ENCODE measurements at regions not wholly inside any gene's neighbourhood (a gene's known extent, or its start where the extent isn't known, plus 50 kb on each side); places are given as distances from the start of the nearest gene placed in this dataset.
"Not testable (repeated sequence)": the region's sequence is repeated elsewhere in the genome, so short reads cannot be mapped to it uniquely, and the experiment has no call there.

DNA sequence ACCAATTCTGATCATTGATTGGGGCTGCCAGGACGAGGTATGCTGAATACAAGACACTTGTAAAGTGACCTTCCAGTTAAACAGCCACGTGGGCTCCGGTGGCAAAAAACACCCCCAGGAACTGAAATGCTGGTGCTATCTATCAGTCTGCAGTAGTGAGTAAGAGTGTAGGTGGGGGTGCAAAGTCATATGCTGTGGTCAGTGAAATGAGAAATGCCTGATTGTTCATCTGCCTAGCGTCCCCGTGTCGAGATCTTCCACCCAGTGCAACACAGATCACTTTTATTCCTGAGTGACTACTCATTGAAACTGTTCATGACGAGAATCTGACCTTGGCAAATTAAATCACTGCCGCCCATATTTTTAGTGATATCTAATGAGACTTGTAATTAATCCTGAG lies 806.5 kb upstream of the GOT2 start:
- CTCF ChIA-PET: no interaction called here
- POLR2A ChIA-PET: no interaction called here

DNA sequence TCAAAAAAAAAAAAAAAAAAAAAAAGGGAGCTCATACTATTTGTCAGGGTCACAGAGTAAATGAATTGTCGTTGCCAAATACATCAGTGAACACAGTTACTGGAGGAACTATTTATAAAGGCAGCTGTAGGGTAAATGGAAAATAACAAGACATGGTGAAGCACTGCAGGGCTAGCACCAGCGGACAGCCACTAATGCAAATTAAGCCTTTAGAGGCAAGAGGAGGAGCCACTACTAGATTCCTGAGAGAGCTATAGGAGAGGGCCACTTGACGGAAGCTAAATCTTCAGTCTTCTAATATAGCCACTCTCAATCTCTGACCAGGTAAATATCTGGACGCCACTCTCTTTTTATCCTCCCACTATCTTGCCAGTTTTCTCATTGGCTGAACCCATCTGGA lies 801.2 kb upstream of the GOT2 start:
- ChIA-PET POLR2A (no interaction called here), CTCF (no interaction called here)

DNA sequence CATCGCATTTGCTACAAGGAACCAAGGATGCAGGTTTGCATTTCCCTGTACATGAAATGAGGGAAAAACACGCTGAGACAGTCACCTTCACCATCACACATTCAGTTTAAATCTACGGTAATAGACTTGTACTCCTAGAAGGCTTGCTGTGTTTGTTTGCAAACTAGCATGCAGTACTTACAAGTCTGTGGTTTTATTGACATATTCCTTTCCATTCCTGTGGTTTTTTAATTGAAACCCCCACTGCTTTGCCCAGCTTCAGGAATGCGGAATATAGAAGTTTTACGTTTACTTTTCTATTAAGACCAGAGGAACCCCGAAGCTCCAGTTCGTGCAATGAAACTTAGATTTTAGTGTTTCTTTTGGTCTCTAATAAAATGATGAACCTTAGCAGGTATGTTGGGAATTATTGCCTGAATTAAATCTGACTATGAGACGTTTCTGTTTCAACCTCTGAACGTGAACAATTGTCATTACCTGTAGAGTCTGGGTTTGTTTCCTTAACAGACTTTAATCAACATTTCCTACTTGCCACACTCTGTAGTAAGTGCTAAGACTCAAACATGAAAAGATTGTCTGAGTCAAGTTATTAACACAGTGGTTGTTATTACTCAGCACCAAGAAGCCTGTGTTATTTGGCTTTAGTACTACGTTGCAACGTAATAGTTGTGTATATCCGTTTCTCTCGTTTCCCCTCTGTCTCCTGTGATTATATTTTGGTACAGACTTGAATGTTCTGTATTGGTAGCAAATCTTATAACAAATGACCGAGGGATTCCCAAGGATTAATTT lies 793.3 kb upstream of the GOT2 start:
- ChIA-PET POLR2A (no interaction called here), CTCF (no interaction called here)

DNA sequence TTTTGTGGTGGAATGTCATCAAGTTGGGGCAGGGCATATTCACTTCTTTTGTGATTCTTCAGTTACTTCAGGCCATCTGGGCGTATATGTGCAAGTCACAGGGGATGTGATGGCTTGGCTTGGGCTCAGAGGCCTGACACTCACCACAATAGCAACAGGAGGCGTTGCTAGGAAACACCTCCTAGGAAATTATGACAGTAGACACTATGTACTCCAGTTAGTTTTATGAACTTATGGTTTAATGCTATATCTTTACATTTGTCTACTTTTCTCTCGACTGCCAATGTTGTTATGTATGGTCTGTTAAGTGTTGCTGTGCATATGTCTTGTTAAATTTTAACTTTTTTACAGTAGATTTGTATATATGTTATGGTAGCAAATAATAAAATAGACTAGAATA lies 788.7 kb upstream of the GOT2 start:
- ChIA-PET CTCF (no interaction called here), POLR2A (no interaction called here)

DNA sequence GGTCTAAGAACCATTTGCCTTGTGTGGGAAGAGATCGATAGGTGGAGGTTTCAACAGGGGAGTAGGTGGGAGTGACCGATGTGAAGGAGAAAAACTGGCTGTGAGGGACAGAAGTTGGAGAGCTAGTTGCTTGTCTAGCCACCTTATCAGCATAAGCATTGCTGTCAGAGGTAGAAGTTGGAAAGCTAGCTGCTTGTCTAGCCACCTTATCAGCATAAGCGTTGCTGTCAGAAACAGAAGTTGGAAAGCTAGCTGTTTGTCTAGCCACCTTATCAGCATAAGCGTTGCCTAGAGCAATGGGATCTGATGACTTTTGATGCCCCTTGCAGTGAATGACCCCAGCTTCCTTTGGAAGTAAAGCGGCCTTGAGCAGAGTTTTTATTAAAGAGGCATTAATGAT lies 784.6 kb upstream of the GOT2 start:
- POLR2A ChIA-PET, CTCF ChIA-PET: not testable (repeated sequence)

DNA sequence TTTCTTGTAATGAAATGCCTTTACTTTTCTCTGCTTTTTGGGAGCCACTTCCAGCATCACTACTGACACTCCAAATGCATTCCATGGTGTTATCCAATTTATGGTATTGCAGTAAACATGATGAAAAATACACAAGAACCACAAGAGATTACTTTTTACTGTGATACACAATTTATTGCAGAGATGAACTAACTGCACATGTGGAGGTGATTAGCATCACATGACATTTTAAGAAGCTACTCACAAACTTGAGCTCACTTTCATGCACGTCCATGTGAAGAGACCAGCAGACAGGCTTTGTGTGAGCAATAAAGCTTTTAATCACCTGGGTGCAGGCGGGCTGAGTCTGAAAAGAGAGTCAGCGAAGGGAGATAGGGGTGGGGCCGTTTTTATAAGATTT lies 780.5 kb upstream of the GOT2 start:
- ChIA-PET POLR2A (no interaction called here), CTCF (no interaction called here)

DNA sequence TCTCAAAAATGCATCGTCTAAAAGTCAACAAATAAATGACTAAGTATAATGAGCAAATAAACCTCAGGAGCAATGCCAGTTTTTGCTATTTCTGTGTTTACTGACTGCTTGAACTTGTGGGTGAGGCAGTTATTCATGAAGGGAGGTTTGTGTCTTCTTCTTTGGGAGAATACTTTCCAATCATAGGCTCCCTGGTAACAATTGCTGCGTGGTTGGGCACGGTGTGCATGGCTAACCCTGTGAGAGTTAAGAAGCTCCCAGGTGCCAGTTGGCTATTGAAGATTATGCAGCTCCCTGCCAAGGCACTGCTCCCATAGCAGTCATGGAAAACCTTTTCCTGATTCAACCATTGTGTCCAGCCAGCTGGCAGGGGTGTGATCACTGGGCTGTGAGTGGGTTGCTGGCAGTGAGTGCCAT lies 775.9 kb upstream of the GOT2 start:
- POLR2A ChIA-PET: no interaction called here
- CTCF ChIA-PET: no interaction called here

DNA sequence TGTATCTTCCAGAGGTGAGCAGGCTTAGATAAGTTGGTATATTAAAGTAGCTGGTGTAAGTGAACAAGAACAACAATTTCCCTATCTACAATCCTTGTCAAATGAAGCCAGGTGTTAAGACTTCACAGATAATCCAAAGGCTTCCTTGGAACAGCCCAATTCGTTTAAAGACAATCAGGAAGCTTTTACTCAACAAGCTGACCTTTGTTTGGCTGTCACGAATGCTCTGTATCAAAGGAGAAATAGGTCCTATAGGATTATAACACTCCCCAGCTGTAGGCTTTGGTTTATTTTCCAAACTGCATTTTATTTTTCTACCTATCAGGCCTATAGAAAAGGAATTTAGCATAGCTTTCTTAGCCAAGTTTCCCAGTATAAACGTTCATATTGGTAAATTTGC lies 766.5 kb upstream of the GOT2 start:
- POLR2A ChIA-PET: no interaction called here
- CTCF ChIA-PET: no interaction called here

DNA sequence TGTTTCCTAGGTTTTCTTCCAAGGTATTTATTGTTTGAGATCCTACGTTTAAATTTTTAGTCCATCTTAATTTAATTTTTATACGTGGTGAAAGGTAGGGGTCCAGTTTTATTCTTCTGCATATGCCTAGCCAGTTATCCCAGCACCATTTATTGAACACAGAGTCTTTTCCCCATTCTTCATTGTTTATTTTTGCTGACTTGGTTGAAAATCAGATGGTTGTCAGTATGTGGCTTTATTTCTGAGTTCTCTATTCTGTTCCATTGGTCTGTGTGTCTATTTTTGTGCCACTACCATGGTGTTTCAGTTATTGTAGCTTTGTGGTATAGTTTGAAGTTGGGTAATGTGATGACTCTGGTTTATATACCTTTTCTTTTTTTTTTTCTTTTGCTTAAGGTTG lies 753.0 kb upstream of the GOT2 start:
- ChIA-PET CTCF (no interaction called here), POLR2A (no interaction called here)

DNA sequence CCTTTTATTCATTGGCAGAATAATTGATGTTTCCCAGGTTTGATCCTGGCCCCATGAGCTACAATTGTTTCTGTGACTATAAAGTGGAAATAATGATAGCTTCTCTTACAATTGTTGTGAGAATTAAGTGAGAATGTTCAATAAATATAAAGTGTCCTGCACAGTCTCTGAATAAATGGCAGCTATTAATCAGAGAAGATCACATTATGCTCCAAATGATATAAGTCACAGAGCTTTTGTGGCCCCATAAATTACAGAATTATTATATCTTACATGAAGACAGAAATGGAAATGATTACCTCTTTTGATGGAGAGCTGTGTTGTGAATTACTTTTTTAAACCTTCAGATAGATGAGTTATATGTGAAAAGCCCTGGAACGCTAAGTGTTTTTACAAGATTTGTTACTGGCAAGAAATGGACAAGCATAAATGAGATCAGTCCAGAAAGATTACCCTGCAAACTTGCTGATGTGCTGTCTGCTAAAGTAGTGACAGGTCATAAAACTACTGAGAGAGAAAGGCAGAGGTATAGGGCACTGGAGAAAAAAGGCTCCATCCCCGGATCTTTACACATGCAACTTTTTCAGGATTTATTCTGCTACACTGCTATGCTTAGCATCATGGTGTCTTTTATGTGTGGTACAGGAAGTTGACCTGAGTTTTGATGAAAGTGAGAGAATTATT lies 750.9 kb upstream of the GOT2 start:
- ChIA-PET CTCF (no interaction called here), POLR2A (no interaction called here)

DNA sequence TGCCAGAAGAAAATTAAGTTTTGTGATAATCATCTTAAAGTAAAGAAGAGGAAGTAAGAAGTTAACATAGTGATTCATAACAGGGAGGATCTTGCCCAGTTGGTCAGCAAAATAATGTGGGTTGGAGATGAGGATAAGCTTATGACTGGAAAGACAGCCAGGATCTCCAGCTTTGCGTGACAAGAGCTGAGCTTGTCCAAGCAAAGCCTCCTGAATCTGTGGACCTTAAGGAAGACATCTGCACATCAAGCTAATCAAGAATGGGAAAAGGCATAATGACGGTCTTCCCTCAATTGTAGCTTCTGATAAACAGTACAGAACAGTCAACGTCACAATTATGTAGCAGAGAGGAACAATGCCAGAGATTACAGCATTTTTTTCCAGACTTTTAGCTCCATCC lies 744.7 kb upstream of the GOT2 start:
- ChIA-PET CTCF (no interaction called here), POLR2A (no interaction called here)

DNA sequence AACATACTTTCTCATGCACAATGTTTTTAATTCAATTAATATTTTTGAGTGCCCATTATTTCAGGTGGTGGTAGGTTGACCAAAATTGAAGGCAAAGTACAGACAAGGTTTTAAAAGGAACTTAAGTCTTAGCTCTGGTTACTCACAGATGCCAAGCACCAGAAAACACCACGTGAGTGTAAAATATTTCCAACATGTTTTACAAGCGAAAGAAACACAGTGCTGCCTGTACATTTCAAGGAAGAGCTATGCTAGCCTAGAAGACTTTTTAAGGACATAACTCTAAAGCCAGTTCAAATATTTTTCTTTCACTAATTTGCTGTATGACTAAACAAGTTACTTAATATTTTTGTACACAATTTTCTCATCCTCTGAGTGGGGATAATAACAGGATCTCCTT lies 736.4 kb upstream of the GOT2 start:
- ChIA-PET CTCF (no interaction called here), POLR2A (no interaction called here)

DNA sequence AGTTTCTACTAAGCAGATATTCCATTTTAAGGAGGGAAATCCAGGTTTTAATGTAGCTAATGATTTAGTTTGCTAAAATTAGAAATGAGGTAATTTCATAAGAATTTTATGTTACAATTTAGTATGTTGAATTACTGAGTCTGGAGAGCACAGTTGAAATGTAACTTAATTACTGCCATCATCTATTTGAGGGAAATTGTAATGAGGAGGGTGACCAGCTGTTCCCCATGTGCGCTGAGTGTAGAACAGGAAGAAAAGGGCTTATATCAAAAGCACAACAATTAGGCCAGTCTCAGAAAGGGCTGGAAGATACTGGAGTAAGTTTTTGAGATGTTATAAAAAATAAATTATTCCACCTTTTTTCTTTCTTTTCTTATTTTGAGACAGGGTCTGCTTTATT lies 735.1 kb upstream of the GOT2 start:
- ChIA-PET POLR2A (no interaction called here), CTCF (no interaction called here)

DNA sequence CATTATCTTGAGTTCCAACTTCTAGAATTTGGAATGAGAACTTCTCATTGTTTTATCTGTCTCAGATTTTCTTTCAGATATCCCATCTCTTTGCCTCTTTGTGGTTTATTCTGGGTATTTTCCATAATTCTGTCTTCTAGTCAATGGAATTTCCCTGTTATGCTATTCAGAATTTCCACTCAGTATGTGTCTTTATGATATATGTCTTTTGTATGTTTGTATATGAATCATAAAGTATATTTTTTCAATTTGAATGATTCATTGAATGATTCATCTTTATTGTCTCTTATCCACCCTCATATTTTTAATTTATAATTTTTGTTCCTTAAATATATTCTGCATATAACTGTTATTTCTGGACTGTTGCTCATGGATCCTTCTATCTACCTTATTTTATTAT lies 729.7 kb upstream of the GOT2 start:
- CTCF ChIA-PET: no interaction called here
- POLR2A ChIA-PET: no interaction called here

DNA sequence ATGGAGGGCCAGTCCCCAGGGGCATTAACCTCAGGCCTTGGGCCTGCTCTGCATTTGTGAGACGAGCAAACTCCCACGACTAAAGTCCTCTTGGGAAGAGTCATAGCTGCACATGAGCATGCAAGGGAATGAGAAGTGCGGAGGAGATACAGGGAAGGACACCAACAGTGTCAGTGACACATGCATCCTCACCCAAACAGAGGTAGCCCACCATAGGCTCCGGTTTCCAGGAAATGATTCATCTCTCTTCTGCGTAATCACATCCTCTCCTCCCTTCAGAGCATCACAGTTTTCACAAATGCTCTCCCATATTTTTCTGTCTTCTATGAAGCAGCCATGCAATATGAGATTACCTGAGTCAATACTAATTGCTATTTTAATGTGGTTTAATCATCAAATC lies 725.7 kb upstream of the GOT2 start:
- CTCF ChIA-PET: no interaction called here
- POLR2A ChIA-PET: no interaction called here

DNA sequence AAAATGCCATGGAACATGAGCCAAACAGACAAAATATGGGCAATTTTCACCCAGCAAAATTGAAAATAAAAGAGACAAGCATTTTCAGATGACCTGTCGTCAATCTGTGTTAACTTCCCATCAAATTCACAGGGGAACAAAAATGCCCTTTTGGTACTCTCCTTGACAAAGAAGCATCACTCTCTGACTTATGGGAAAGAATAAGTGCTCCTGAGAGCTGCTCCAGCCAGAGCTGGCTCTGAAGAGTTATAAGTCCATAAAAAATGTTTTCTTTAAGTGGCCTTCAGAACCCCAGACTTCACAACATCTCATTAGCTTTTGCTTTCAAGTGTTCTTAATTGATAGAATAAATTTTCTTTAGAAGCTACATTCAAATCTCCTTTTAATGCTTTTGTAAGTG lies 721.4 kb upstream of the GOT2 start:
- POLR2A ChIA-PET: no interaction called here
- CTCF ChIA-PET: no interaction called here

DNA sequence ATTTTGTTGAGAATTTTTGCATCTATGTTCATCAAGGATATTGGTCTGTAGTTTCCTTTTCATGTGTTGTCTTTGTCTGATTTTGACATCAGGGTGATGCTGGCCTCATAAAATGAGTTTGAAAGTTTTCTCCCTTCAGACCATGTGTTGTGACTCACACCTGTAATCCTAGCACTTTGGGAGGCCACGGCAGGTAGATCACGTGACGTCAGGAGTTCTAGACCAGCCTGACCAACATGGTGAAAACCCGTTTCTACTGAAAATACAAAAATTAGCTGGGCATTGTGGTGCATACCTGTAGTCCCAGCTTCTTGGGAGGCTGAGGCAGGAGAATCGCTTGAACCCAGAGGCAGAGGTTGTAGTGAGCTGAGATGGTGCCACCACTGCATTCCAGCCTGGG lies 716.4 kb upstream of the GOT2 start:
- POLR2A ChIA-PET, CTCF ChIA-PET: not testable (repeated sequence)

DNA sequence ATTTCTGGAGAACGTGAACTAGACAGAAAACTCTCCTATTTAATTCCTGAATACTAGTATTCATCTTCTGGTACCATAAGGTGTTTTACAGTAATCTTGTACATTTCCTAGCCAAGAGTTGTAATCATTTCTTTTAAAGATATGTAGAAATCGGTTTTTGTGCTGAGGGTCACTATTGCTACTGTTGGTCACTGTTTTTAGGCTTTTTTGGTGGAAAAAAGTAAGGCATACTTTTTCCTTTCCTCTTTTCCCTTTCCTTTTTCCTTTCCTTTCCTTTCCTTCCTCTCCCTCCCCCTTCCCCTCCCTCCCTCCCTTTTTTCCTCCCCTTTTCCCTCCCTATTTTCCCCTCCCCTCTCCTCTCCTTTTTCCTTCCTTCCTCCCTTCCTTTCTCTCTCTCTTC lies 706.4 kb upstream of the GOT2 start:
- ChIA-PET POLR2A (no interaction called here), CTCF (no interaction called here)

DNA sequence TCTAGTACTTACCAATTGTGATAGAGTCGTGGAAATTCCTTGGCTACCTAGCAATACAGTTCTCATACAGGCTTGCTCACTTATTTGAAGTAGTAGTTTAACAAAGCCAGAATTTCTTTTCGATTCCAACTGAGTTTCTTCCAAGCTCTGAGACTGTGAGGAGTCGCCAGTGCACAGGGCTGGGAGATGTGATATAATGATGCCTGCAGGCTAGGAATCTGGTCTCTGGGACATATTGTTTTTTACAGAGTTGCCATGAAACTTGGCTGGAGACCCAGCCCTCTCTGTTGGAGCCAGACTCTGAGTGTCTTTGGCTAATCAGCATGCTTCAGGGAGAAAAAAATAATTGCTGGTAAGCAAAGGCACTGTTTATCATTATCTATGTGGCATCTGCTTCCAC lies 698.8 kb upstream of the GOT2 start:
- CTCF ChIA-PET: no interaction called here
- POLR2A ChIA-PET: no interaction called here

DNA sequence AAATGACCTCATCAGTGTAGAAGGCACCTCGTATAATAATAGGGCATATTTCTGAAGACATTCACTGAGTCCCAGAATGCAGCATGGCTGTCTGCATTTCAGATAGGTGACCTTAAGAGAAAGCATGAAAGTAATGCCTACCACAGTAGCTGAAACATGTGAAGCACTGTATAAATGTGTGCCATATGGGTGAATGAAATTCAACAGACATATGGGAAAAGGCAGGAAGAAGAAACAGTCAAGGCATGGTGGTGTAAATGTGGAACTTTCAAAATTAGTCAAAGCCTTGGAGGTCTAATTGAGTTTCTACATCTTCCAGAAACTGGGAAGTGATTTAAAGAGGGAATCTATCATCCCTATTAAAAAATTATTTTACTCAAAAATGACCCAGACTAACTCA lies 698.2 kb upstream of the GOT2 start:
- ChIA-PET CTCF (no interaction called here), POLR2A (no interaction called here)

DNA sequence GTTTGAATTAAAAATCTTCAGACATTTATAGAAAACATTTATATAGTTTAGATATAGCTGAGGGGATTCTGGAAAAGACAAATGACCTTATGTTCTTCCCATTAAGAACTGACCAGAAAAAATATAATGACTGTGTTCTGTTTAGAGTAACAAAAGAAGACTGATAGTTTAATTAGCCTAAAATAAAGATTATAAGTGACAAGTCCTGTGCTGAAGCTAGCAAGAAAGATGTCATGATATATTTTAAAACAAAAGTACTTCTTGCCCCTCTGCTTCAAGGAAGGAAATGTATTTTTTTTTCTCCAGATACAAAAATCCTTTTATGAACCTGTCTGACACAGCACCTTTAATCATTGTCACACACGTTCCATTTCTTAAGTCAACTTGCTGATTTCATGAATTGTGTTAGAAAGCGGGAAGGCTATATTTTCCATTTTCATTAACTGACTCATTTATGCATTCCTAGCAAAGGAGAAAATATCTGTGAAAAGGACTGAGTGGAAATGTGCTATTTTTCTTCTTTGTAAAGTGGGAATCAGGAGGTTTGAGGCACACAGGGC lies 690.7 kb upstream of the GOT2 start:
- CTCF ChIA-PET: no interaction called here

More for the DNA sequence above, 690.7 kb upstream of the GOT2 start:
- POLR2A ChIA-PET: no interaction called here

All from activated CD8-positive, alpha-beta memory T cell treated with anti-CD3 and anti-CD28 coated beads for 36 hours (primary cell).